ENCODE measurements at regions not wholly inside any gene's neighbourhood (a gene's known extent, or its start where the extent isn't known, plus 50 kb on each side); places are given as distances from the start of the nearest gene placed in this dataset.
"Not testable (repeated sequence)": the region's sequence is repeated elsewhere in the genome, so short reads cannot be mapped to it uniquely, and the experiment has no call there.

DNA sequence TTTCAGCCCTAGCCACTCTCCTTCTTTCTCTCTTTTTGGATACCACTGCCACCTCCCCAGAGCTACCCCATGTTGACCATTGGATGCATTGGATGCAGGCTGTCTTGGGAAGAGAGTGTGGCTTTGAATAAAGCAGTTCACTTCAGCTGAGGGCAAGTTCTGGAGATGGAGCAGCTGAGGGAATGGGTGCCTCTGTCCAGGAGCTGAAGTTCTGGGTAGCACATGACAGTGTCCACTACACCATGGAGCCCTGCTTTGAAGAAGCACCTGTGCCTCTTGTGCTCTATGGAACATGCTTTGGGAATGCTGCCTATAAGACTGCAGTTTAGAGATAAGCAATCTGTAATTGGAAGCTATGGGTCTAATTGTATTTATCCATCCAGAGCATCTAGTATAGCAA, 1028.7 kb downstream of the TYW1 start:
- no peak for DNase-seq

- DNase-seq: no peak
Observed at GRCh38 chr7:68030530-68030929, 1033.9 kb downstream of the TYW1 start.

- DNase-seq: no peak
Observed at GRCh38 chr7:68031180-68031943, 1034.7 kb downstream of the TYW1 start.

- DNase-seq: no peak
Observed at GRCh38 chr7:68038621-68039314, 1042.1 kb downstream of the TYW1 start.

DNA sequence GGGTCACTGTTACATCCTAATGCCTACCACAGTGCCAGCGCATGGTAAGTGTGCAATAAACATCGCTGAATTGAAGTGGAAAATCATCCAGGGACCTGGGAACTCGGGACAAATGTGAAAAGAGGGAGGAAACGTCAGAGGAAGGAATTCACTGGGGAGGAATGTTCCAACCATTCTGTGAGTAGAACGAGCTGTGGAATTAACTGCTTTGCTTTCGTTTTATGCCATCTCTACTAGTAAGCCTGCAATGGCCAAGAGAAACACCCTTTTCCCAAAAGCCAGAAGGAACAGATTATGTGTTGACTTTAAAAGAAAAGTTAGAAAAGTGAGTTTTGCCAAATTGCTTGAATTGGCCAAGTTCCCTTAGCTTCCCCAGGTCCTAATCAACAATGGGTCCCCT, 1044.9 kb downstream of the TYW1 start:
- no peak for DNase-seq

- no peak for DNase-seq
Observed at GRCh38 chr7:68043546-68043945, 1046.9 kb downstream of the TYW1 start.

GRCh38 chr7:68050627-68051026, 1054.0 kb downstream of the TYW1 start:
- no peak for DNase-seq

- DNase-seq: no peak
Observed at GRCh38 chr7:68058014-68058413, 1061.4 kb downstream of the TYW1 start.

GRCh38 chr7:68063171-68063570, 1066.5 kb downstream of the TYW1 start:
- DNase-seq: peak; percentile 21

GRCh38 chr7:68065581-68065980, 1068.9 kb downstream of the TYW1 start:
- no peak for DNase-seq

GRCh38 chr7:68067845-68068244, 1071.2 kb downstream of the TYW1 start:
- no peak for DNase-seq

GRCh38 chr7:68070992-68071391, 1074.4 kb downstream of the TYW1 start:
- DNase-seq: no peak

DNA sequence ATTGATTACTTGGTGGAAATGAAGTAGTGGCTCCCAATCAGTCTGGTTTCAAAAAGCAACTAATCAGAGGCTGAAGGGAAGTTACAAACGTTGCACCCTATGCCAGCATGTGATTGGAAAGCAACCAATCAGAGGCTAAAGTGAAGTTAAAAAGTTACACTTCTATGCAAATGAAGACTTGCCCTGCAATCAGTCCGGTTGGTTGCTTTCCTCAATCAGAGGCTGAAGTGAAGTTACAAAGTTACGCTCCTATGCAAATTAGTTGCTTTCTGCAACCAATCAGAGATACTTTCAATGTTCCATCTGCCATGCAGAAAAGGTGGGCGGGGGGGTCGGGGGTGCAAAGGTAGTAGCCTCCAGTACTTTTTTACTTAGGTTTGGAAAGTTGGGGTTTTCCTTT, 1077.1 kb downstream of the TYW1 start:
- no peak for DNase-seq

DNA sequence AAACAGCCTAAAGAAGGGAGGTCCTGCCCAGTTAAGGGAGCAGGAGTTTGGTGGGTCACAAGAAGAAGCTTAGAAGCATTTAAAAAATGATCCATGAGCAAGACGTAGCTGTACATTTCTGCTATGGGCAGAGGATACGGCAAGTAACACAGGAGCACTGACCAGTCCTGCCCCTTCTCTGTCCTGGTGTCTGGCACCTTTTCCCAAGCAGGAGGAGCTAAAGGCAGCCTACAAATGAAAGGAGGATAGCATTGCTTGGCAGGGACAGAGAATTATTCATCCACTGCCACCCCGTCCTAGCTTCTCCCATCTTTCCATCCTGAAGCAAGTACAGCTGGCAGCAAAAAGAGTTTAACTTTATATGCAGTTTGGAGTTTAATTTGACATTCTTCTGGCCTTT, 1077.6 kb downstream of the TYW1 start:
- DNase-seq: no peak

DNA sequence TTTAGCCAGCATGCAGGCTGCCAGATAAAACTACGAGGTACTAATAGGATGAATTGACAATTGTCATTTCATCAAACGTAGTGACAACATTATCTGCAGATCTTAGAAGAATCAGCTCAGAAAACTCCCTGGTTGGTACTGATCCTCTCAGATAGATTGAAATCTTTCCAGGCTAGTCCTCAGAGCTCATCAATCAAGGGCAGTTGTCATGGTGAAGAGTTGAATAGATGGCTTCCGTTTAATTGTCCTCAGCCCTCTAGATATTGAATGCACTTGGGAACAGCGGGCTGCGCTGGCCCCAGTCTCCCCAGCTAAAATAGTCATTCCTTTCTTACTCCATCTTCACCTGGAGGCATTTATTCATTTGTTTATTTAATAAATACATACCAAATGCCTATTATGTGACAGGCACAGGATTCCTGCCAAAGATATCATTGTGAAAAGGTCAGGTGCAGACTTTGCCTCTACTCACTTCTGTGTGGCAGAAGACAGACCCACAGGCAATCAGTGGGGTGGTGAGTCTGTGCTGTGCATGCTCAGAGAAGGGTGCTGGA, 1081.6 kb downstream of the TYW1 start:
- DNase-seq: no peak

DNA sequence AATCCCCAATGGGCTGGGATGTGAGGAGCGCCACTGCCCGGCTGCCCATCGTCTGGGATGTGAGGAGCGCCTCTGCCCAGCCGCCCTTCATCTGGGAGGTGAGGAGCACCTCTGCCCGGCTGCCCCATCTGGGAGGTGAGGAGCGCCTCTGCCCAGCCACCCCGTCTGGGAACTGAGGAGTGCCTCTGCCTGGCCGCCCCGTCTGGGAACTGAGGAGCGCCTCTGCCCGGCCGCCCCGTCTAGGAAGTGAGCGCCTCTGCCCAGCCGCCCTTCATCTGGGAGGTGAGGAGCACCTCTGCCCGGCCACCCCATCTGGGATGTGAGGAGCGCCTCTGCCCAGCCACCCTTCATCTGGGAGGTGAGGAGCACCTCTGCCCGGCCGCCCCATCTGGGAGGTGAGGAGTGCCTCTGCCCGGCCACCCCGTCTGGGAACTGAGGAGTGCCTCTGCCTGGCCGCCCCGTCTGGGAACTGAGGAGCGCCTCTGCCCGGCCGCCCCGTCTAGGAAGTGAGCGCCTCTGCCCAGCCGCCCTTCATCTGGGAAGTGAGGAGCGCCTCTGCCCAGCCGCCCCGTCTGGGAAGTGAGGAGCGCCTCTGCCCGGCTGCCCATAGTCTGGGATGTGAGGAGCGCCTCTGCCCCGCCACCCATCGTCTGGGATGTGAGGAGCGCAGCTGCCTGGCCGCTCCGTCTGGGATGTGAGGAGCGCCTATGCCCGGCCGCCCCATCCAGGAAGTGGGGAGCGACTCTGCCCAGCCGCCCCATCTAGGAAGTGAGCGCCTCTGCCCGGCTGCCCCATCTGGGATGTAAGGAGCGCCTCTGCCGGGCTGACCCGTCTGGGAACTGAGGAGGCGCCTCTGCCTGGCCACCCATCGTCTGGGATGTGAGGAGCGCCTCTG, 1085.7 kb downstream of the TYW1 start:
- DNase-seq: not testable (repeated sequence)

DNA sequence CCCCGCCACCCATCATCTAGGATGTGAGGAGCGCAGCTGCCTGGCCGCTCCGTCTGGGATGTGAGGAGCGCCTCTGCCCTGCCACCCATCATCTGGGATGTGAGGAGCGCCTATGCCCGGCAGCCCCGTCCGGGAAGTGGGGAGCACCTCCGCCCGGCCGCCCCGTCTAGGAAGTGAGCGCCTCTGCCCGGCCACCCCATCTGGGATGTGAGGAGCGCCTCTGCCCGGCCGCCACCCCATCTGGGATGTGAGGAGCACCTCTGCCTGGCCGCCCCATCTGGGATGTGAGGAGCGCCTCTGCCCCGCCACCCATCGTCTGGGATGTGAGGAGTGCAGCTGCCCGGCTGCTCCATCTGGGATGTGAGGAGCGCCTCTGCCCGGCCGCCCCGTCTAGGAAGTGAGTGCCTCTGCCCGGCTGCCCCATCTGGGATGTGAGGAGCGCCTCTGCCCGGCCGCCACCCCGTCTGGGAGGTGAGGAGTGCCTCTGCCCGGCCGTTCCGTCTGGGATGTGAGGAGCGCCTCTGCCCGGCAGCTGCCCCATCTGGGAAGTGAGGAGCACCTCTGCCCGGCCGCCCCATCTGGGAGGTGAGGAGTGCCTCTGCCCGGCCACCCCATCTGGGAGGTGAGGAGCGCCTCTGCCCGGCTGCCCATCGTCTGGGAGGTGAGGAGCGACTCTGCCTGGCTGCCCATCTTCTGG, 1086.5 kb downstream of the TYW1 start:
- not testable (repeated sequence) for DNase-seq

DNA sequence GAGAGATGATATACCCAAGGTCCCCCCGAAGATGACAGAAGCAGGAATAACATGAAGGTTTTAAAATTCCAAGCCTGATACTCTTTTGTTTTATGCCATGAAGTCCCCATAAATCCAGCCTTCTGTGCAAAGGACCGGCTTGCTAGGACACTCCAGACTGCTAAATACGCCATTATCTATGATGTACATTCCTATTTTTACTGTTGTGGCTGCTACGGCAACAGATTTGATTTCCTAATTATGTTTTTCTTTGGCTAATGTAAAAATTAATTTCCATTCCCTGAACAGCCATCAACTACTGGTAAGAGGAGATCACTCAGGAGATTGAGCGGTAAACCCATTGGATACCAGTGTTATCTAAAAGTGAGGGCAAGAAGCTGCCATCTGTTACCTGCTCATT, 1090.8 kb downstream of the TYW1 start:
- DNase-seq: no peak

DNA sequence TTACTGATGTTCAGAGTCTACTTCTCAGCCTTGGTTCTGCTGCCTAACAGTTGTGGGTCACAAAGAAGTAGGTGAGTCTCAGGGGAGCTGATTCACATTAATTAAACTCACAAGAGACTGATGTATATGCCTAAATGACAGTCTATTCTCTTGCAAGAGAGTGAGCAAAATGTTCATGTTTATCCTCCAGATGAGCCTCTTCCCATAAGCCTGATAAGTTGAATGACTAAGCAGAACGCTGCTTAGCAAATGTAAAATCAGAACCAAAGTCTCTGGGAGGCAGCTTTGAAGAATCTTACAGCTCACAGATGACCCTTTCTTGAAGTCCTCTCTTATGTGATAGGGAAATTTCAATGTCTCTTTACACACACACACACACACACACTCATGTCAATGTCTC, 1092.2 kb downstream of the TYW1 start:
- no peak for DNase-seq

GRCh38 chr7:68090256-68090655, 1093.6 kb downstream of the TYW1 start:
- DNase-seq: not testable (repeated sequence)

- no peak for DNase-seq
Observed at GRCh38 chr7:68103319-68103718, 1106.7 kb downstream of the TYW1 start.

DNA sequence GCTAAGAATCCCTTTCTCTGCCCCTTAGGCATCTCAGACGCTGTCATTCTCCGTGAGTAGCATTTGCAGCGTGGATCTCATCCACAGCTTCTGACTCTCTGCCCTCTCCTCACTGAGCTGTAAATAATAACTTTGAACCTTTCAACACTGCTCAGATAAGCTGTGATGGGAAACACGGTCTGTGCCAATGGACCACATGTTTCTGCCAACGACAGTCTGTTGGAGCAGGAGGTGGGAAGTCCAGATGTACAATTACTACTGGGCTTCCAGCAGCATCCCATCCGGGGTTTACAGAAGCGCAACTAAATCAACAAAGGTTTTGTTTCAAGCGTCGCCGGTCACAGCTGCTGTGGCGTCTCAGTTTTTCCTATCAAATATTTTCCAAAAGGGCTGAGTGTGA, 1110.6 kb downstream of the TYW1 start:
- DNase-seq: peak; percentile 35

GRCh38 chr7:68107968-68108367, 1111.3 kb downstream of the TYW1 start:
- DNase-seq: no peak
